GM19438 (cell line): ENCODE measurements at regions not wholly inside any gene's neighbourhood (a gene's known extent, or its start where the extent isn't known, plus 50 kb on each side); places are given as distances from the start of the nearest gene placed in this dataset.

Experiments
- ATAC-seq: cut with Tn5 transposase; IDR thresholded peaks from one replicate; pipeline ENCODE4 v1.9.1; 2021; ENCODE audit warnings: low read depth; ENCODE audit not compliant: unreplicated experiment

- ATAC-seq: no peak
Measured at GRCh38 chr5:56692359-56693219, 122.8 kb upstream of the MAP3K1 start.

- ATAC-seq: no peak
Measured at GRCh38 chr5:56688402-56688801, 126.9 kb upstream of the MAP3K1 start.

- peak; percentile 67 for ATAC-seq
Measured at GRCh38 chr5:56686337-56687195, 128.8 kb upstream of the MAP3K1 start.

GRCh38 chr5:56685503-56686217 lies 129.7 kb upstream of the MAP3K1 start:
- ATAC-seq: no peak

- ATAC-seq: no peak
Measured at GRCh38 chr5:56684159-56684558, 131.2 kb upstream of the MAP3K1 start.

- ATAC-seq: no peak
Measured at GRCh38 chr5:56683733-56684132, 131.6 kb upstream of the MAP3K1 start.

- no peak for ATAC-seq
Measured at GRCh38 chr5:56683281-56683680, 132.1 kb upstream of the MAP3K1 start.

GRCh38 chr5:56681346-56681745 lies 134.0 kb upstream of the MAP3K1 start:
- no peak for ATAC-seq

- no peak for ATAC-seq
Measured at GRCh38 chr5:56680731-56681130, 134.6 kb upstream of the MAP3K1 start.

GRCh38 chr5:56677690-56678305 lies 137.6 kb upstream of the MAP3K1 start:
- ATAC-seq: no peak

GRCh38 chr5:56676091-56676768 lies 139.1 kb upstream of the MAP3K1 start:
- ATAC-seq: no peak

GRCh38 chr5:56674441-56674840 lies 140.9 kb upstream of the MAP3K1 start:
- no peak for ATAC-seq

- no peak for ATAC-seq
Measured at GRCh38 chr5:56673171-56673570, 142.2 kb upstream of the MAP3K1 start.

- ATAC-seq: no peak
Measured at GRCh38 chr5:56671571-56671970, 143.8 kb upstream of the MAP3K1 start.

GRCh38 chr5:56670916-56671315 lies 144.4 kb upstream of the MAP3K1 start:
- no peak for ATAC-seq

- peak; percentile 98 for ATAC-seq
Measured at GRCh38 chr5:56669534-56670483, 145.5 kb upstream of the MAP3K1 start.

GRCh38 chr5:56668996-56669395 lies 146.4 kb upstream of the MAP3K1 start:
- ATAC-seq: no peak

- ATAC-seq: no peak
Measured at GRCh38 chr5:56667692-56668091, 147.7 kb upstream of the MAP3K1 start.

GRCh38 chr5:56666901-56667300 lies 148.4 kb upstream of the MAP3K1 start:
- ATAC-seq: no peak
